K562 (cell line): ENCODE measurements at regions not wholly inside any gene's neighbourhood (a gene's known extent, or its start where the extent isn't known, plus 50 kb on each side); places are given as distances from the start of the nearest gene placed in this dataset.

ENCODE experiments used
- ATAC-seq: fragments of 200-7000 bp; cut with Tn5 transposase; 3 replicates; pipeline ENCODE4 v1.9.1; 2020; ENCODE audit warnings: moderate library complexity
- BruUV-seq: library from RNA; stranded (reverse); fragments of 400-500 nt; replicated peaks from 2 replicates; lab custom pipeline; 2021; lab: Mats Ljungman, UMichigan
- CTCF ChIA-PET: fragments of 300-600 bp; formaldehyde crosslinking; extraction: SDS; loops from one replicate; lab custom pipeline; 2021; ENCODE audit warnings: low intra/inter-chr PET ratio; lab: Yijun Ruan, JAX
- POLR2A ChIA-PET: fragments of 300-600, 350-650 bp; sonication (Branson Sonifier 250); formaldehyde crosslinking; extraction: SDS; loops from one replicate; lab custom pipeline; 2021; ENCODE audit warnings: antibody characterized with exemption, inconsistent platforms; lab: Yijun Ruan, JAX
- DNase-seq, 4 experiments: peaks; one replicate each; pipeline versions ENCODE4 v3.0.0 to v3.0.0-alpha.2; 2011 to 2018; ENCODE audit warnings: low spot score in 3 of 4, mixed read lengths in 3 of 4; ENCODE audit errors: extremely low read depth in 1 of 4
- FAIRE-seq: peaks from 2 replicates; lab custom pipeline; 2011; peaks lifted over from hg19 to GRCh38; lab: Jason Lieb, UNC
- H2AFZ ChIP-seq: 2 replicates; pipeline ENCODE4 v1.6.0; 2011; ENCODE audit warnings: low read depth, low read length, control low read depth, inconsistent platforms
- H3K27ac ChIP-seq: fragments of 200-600 bp; 3 replicates; pipeline ENCODE4 v1.8.0; 2011; ENCODE audit warnings: low read depth, mild to moderate bottlenecking, control low read depth, inconsistent platforms, low read length, moderate library complexity, mixed read lengths; ENCODE audit errors: extremely low read depth
- H3K27me3 ChIP-seq, 2 experiments: fragments of 300-600 bp in 1 of 2; 2 replicates in 1 of 2; 3 replicates in 1 of 2; pipeline versions ENCODE4 v1.6.0 to v1.8.0; 2011; ENCODE audit warnings: inconsistent platforms in 2 of 2, low read length in 2 of 2, mild to moderate bottlenecking in 1 of 2, mixed read lengths in 1 of 2, moderate library complexity in 1 of 2; ENCODE audit not compliant: control insufficient read depth in 2 of 2, insufficient read depth in 2 of 2
- H3K36me3 ChIP-seq: fragments of 300-600 bp; 3 replicates; pipeline ENCODE4 v1.8.0; 2011; ENCODE audit warnings: mild to moderate bottlenecking, low read length, inconsistent platforms; ENCODE audit not compliant: control insufficient read depth, insufficient read depth
- H3K4me1 ChIP-seq, 2 experiments: fragments of 200-600 bp in 1 of 2; replicated peaks in 1 of 2; 2 replicates in 1 of 2; 3 replicates in 1 of 2; pipeline versions ENCODE4 v1.5.1 to v1.8.0; 2011; ENCODE audit warnings: inconsistent platforms in 2 of 2, low read length in 2 of 2, mild to moderate bottlenecking in 1 of 2, mixed read lengths in 1 of 2, moderate library complexity in 1 of 2; ENCODE audit not compliant: control insufficient read depth in 2 of 2, insufficient read depth in 2 of 2
- H3K4me2 ChIP-seq: 2 replicates; pipeline ENCODE4 v1.6.1; 2011; ENCODE audit warnings: low read length, control low read depth, inconsistent platforms, mixed read lengths; ENCODE audit not compliant: insufficient read depth
- H3K4me3 ChIP-seq: fragments of 200-600 bp; sonication (generic), shearing (Covaris generic); 2 replicates; pipeline ENCODE4 v1.5.1; 2016; ENCODE audit warnings: control low read depth, inconsistent platforms
- H3K79me2 ChIP-seq: fragments of 200-600 bp; 3 replicates; pipeline ENCODE4 v1.8.0; 2011; ENCODE audit warnings: low read length, inconsistent platforms; ENCODE audit not compliant: control insufficient read depth, insufficient read depth
- H3K9ac ChIP-seq, 2 experiments: 2 replicates each; pipeline versions ENCODE4 v1.6.0 to v1.6.1; 2011; ENCODE audit warnings: low read depth in 2 of 2, low read length in 2 of 2, control low read depth in 1 of 2, inconsistent platforms in 1 of 2, mild to moderate bottlenecking in 1 of 2, mixed read lengths in 1 of 2; ENCODE audit not compliant: insufficient read depth in 1 of 2
- H3K9me1 ChIP-seq: one replicate; pipeline ENCODE4 v1.6.0; 2011; ENCODE audit warnings: inconsistent platforms, mild to moderate bottlenecking, low read length, moderate library complexity; ENCODE audit not compliant: control insufficient read depth, insufficient read depth
- H3K9me3 ChIP-seq: replicated peaks from 2 replicates; pipeline ENCODE4 v1.5.1; 2011; ENCODE audit warnings: low read depth, low read length, inconsistent platforms; ENCODE audit not compliant: control insufficient read depth, insufficient read depth
- H4K20me1 ChIP-seq: replicated peaks from 2 replicates; pipeline ENCODE4 v1.6.1; 2011; ENCODE audit warnings: low read length, inconsistent platforms, mixed read lengths; ENCODE audit not compliant: control insufficient read depth, insufficient read depth
- ARID3B ChIP-seq: fragments of 250-450 bp; sonication (Bioruptor Pico); IDR thresholded peaks from 2 replicates; pipeline ENCODE4 v1.4.0; 2020; ENCODE audit warnings: borderline replicate concordance
- CEBPZ ChIP-seq: fragments of 150-350 bp; IDR thresholded peaks from 2 replicates; pipeline ENCODE4 v1.6.1; 2014; ENCODE audit warnings: low read depth, mild to moderate bottlenecking, low read length, borderline replicate concordance
- WGBS: fragments of 100-300 bp; shearing (Covaris generic); methylation state at CpG from one replicate; pipeline ENCODE4 v1.1.6; 2016; ENCODE audit warnings: low coverage, mixed read lengths; ENCODE audit not compliant: insufficient coverage; ENCODE audit errors: missing lambda C conversion rate; 5-methylcytosine and 5-hydroxymethylcytosine counted together
- in situ Hi-C: fragments of 300-500 bp; cut with MboI; formaldehyde crosslinking; loops from 4 replicates; pipeline ENCODE4 v1.15.0; 2018; ENCODE audit warnings: inconsistent platforms, mixed read lengths
- intact Hi-C: fragments of 100-400 bp; cut with micrococcal nuclease; formaldehyde crosslinking; loops from 2 replicates; pipeline ENCODE4 v1.14.2; 2022

- H3K9ac ChIP-seq: no peak overlapping the region
- FAIRE-seq: no peak
- TF ChIP-seq ARID3B: no peak
- TF ChIP-seq CEBPZ: no peak
- TF ChIP-seq, all 486 proteins: peak for 0
- in situ Hi-C loops: no loop called here
- Histone ChIP-seq H2AFZ (no peak overlapping the region), H3K36me3 (no peaks in the 10 kb centered on the region), H4K20me1 (no peaks in the 10 kb centered on the region), H3K9me3 (no peaks in the 10 kb centered on the region), H3K9me1 (no peaks in the 10 kb centered on the region), H3K79me2 (no peaks in the 10 kb centered on the region), H3K27ac (no peak overlapping the region), H3K4me2 (no peak overlapping the region), H3K4me3 (no peak overlapping the region), H3K27me3 (peaks cover 0 to 7% of the 10 kb centered on the region in 2 experiments; a peak in 2 of 5 replicates), H3K4me1 (no peaks in the 10 kb centered on the region)
- ATAC-seq (no peak), DNase-seq (no peak)
- intact Hi-C loops: no loop called here
- WGBS: 0% methylated on average over 4 of the region's 4 CpGs
- ChIA-PET POLR2A (no interaction called here), CTCF (no interaction called here)
- no TSS peak for BruUV-seq
These were observed 107.4 kb upstream of the SOX4 start for GRCh38 chr6:21486115-21486514.
